ENCODE measurements at regions not wholly inside any gene's neighbourhood (a gene's known extent, or its start where the extent isn't known, plus 50 kb on each side); places are given as distances from the start of the nearest gene placed in this dataset.
A peak's percentile ranks its signal among the peaks of the same experiment; 100 is the strongest.
"Not testable (repeated sequence)": the region's sequence is repeated elsewhere in the genome, so short reads cannot be mapped to it uniquely, and the experiment has no call there.

DNA sequence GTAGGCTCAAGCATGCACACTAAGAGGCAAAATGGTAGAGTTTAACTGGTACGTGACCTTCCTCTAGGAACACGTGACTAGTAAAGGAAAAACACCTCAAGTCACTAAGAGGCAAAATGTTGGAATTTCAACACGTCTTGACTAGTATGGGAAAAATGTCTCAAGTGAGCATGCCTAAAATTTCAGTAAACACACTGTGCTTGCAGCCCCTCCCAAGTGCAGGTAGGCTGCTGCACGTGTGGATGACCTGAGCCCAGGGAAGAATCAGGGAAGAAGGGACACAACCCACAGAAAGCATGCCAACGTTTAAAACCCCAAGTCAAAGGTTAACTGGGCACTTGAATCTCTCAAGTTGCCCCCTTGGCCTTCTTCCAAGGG, 162.2 kb downstream of the TENT5A start (continued):
- TF ChIP-seq, protein P1, sequence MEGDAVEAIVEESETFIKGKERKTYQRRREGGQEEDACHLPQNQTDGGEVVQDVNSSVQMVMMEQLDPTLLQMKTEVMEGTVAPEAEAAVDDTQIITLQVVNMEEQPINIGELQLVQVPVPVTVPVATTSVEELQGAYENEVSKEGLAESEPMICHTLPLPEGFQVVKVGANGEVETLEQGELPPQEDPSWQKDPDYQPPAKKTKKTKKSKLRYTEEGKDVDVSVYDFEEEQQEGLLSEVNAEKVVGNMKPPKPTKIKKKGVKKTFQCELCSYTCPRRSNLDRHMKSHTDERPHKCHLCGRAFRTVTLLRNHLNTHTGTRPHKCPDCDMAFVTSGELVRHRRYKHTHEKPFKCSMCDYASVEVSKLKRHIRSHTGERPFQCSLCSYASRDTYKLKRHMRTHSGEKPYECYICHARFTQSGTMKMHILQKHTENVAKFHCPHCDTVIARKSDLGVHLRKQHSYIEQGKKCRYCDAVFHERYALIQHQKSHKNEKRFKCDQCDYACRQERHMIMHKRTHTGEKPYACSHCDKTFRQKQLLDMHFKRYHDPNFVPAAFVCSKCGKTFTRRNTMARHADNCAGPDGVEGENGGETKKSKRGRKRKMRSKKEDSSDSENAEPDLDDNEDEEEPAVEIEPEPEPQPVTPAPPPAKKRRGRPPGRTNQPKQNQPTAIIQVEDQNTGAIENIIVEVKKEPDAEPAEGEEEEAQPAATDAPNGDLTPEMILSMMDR (IDR thresholded peaks at IDR 0.05; ENCODE audit: low read depth, low read length, missing input control), result no peak
- TF ChIP-seq RAD21 (IDR thresholded peaks at IDR 0.05) (no peak), FOXA2 (IDR thresholded peaks at IDR 0.05) (no peak), TAF1 (conservative IDR thresholded peaks at IDR 0.05) (no peak), NR2F2 (IDR thresholded peaks at IDR 0.05) (no peak), GABPA (IDR thresholded peaks at IDR 0.05 in 1 of 2, conservative IDR thresholded peaks at IDR 0.05 in 1 of 2) (no peak), YY1 (IDR thresholded peaks at IDR 0.05) (no peak), JUND (IDR thresholded peaks at IDR 0.05) (no peak), ATF3 (IDR thresholded peaks at IDR 0.05) (no peak)

DNA sequence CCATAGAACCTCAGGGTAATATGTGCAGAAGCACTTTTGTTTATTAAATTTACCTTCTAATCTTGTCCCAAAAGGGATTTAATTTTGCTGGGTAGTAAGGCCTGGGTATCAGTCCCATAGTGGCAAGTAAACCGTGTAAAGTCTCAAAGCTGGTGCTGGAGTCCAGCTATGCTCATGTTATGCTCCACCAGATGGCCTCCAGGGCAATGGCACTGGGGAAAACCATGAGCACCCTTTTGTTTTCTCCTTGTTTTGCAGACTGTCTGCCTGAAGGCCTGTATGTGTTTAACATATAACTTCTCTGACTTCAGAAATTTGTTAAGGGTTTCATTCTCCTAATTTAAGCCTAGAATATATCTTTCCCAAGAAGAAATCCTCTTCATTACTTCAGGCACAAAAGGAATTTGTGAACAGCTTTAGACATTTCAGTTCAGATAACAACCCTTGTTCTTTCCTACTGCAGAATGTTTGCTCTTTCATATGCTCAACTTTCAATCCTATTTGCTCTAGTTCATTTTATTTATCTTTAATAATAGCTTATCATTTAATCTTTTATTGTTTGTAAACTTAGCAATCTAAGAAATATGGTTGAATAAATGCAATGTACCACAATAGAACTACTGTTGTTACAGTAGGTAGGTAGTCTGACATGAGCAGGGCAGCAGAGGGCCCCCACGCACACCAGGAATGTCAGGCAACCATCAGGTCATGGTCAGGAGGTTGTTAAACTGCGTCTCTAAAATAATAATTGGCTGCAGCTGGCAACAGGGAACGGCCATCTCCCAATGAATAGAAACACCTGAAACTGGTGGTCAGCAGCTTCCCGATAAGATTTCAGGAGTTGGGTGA, 162.8 kb downstream of the TENT5A start:
- H3K4me3 ChIP-seq (ENCODE audit: low read depth in 1 of 3, low read length in 3 of 3), result no peak overlapping the region
- no peak for DNase-seq (ENCODE audit: low spot score)
- H3K9ac ChIP-seq (ENCODE audit: low read depth in 1 of 2, low read length in 2 of 2), result no peak overlapping the region
- no peaks in the 10 kb centered on the region for H3K9me3 ChIP-seq (ENCODE audit: control insufficient read depth in 4 of 4, low read length in 3 of 4)
- no peaks in the 10 kb centered on the region for H3K4me1 ChIP-seq (ENCODE audit: control insufficient read depth in 4 of 4, insufficient read depth in 4 of 4, low read length in 3 of 4)
- H3K27ac ChIP-seq (ENCODE audit: low read depth in 1 of 2, low read length in 2 of 2), result no peak overlapping the region
- TF ChIP-seq NR2F2 (IDR thresholded peaks at IDR 0.05) (no peak), RXRA (IDR thresholded peaks at IDR 0.05) (peak in 1 of 2 donors; percentile 3)
- no peaks in the 10 kb centered on the region for H3K36me3 ChIP-seq (ENCODE audit: control insufficient read depth in 4 of 4, insufficient read depth in 3 of 4, low read depth in 1 of 4, low read length in 3 of 4)
- WGBS, result 73% methylated on average over 5 of the region's 5 CpGs
- H3K27me3 ChIP-seq (ENCODE audit: control insufficient read depth in 4 of 4, insufficient read depth in 4 of 4, low read length in 3 of 4), result no peaks in the 10 kb centered on the region

GRCh38 chr6:81585686-81586085, 166.8 kb downstream of the TENT5A start:
- not testable (repeated sequence) for H3K27ac ChIP-seq (ENCODE audit: low read depth in 1 of 2, low read length in 2 of 2); H3K9ac ChIP-seq (ENCODE audit: low read depth in 1 of 2, low read length in 2 of 2); H3K4me3 ChIP-seq (ENCODE audit: low read depth in 1 of 3, low read length in 3 of 3); H3K27me3 ChIP-seq (ENCODE audit: control insufficient read depth in 4 of 4, insufficient read depth in 4 of 4, low read length in 3 of 4); H3K36me3 ChIP-seq (ENCODE audit: control insufficient read depth in 4 of 4, insufficient read depth in 3 of 4, low read depth in 1 of 4, low read length in 3 of 4); H3K4me1 ChIP-seq (ENCODE audit: control insufficient read depth in 4 of 4, insufficient read depth in 4 of 4, low read length in 3 of 4); H3K9me3 ChIP-seq (ENCODE audit: control insufficient read depth in 4 of 4, low read length in 3 of 4); DNase-seq (ENCODE audit: low spot score)
- 93% methylated on average over 1 of the region's 1 CpG for WGBS

DNA sequence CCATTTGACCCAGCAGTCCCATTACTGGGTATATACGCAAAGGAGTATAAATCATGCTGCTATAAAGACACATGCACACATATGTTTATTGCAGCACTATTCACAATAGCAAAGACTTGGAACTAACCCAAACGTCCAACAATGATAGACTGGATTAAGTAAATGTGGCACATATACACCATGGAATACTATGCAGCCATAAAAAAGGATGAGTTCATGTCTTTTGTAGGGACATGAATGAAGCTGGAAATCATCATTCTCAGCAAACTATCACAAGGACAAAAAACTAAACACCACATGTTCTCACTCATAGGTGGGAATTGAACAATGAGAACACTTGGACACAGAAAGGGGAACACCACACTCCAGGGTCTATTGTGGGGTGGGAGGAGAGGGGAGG, 168.3 kb downstream of the TENT5A start:
- not testable (repeated sequence) for H3K27ac ChIP-seq (ENCODE audit: low read depth in 1 of 2, low read length in 2 of 2); DNase-seq (ENCODE audit: low spot score); H3K9me3 ChIP-seq (ENCODE audit: control insufficient read depth in 4 of 4, low read length in 3 of 4); H3K9ac ChIP-seq (ENCODE audit: low read depth in 1 of 2, low read length in 2 of 2); H3K36me3 ChIP-seq (ENCODE audit: control insufficient read depth in 4 of 4, insufficient read depth in 3 of 4, low read depth in 1 of 4, low read length in 3 of 4); H3K4me1 ChIP-seq (ENCODE audit: control insufficient read depth in 4 of 4, insufficient read depth in 4 of 4, low read length in 3 of 4); H3K4me3 ChIP-seq (ENCODE audit: low read depth in 1 of 3, low read length in 3 of 3); H3K27me3 ChIP-seq (ENCODE audit: control insufficient read depth in 4 of 4, insufficient read depth in 4 of 4, low read length in 3 of 4)
- 62% methylated on average over 2 of the region's 2 CpGs for WGBS
